HG03159 (cell line): ENCODE measurements at regions not wholly inside any gene's neighbourhood (a gene's known extent, or its start where the extent isn't known, plus 50 kb on each side); places are given as distances from the start of the nearest gene placed in this dataset.

Experiments used
- ATAC-seq: cut with Tn5 transposase; IDR thresholded peaks from one replicate; pipeline ENCODE4 v1.9.1; 2021; ENCODE audit warnings: mild to moderate bottlenecking, moderate library complexity; ENCODE audit not compliant: unreplicated experiment

DNA sequence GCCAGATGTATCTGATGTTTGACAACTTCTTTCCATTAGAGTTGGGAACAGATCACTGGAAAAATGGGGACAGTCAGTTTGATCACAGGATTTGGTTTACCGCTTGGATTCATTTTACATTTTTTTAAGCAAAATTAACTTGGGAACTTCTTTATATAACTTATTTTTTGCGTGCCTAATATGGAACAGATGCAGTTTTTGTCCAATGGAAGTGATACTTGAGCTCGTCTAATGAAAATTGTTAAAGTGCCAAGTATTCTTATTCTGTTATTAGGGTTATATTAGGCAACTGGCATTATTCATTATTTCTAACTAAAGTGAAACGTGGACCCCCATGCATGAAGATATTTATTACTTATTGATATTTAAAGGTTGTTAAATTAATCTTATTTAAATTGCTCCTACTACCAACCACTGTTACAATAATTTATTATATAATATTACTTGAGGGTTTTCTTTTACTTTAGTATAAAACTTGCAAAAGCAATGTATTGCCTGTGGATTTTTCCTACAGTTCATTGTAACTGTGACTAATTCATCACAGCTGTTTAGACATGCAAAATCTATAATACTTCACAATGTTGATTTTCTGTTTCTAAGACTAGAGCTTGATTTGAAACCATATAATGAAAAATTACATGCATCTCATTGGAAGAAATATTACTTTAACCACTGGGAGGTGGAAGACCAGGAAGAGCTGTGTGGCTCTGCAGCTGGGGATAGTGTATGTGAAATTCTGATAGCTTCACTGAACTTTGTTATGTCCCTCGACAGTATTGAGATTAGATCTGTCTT, 787.3 kb upstream of the WWC1 start:
- no peak for ATAC-seq

DNA sequence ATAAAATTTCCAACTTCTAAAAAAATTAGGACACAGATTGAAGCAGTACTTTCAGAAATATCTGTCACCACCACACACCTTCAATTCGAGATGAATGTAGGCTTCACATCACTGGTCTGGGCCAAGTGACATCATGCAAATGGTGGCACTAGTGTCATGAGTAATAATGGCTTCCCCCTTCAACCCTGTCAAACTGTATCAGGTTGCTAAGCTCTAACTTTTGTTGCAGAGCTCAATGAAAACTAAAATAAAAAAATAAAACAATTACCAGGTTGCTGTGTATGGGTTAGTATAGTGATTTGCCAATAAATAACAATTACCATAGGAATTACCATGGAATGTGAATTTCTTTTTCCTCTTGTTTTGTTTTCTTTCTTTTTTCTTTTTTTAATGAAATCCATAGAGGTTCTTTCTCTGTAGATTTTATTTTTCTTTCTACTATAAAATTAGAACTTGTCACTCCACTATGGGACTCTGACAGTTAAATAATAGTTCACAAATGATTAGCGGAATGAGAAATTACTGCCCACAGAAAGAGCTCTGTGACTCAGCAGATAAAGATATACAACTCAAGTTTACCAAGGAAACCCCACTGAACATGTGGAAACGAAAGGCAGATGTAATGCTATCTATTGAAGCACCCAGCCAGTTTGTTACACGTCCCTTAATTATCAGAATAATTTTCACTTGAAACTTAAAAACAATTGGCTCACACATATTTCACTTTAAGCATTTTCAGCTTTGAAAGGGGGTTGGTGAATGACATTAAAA, 783.8 kb upstream of the WWC1 start:
- no peak for ATAC-seq

DNA sequence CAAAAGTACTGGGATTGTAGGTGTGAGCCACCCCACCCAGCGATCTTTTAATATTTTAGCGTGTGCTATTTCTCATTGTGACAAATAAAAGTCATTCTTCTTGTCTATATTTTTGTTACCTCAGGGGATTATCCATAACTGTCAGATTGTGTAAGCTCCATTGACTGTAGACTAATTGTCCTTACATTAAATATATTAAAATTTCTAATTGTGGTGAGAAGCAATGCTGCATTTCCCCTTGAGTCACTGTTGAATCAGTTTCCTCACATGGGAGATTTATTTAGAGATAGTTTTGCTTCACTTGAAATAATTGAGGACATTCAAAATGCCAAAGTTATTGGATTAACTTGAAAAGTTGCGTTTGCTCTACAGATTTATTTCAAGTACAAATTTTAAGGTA, 782.4 kb upstream of the WWC1 start:
- ATAC-seq, result no peak

DNA sequence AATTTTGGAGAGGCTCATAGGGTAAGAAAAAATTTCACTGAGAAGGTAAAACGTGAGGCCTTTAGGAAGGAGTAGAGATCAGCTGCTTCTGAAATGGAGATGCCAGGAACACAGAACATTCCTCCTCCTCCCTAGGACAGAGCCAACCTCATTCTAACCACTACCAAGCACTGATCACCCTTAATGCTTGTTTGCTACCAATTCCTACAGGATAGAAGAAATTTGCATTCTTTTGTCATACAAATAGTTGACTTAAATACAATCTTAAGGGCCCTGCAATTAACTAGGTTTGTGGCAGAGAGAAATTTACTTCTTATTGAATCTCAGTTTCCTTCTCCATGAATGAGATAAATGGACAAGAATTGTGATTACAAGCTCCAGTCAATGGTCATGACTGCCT, 780.2 kb upstream of the WWC1 start:
- no peak for ATAC-seq

DNA sequence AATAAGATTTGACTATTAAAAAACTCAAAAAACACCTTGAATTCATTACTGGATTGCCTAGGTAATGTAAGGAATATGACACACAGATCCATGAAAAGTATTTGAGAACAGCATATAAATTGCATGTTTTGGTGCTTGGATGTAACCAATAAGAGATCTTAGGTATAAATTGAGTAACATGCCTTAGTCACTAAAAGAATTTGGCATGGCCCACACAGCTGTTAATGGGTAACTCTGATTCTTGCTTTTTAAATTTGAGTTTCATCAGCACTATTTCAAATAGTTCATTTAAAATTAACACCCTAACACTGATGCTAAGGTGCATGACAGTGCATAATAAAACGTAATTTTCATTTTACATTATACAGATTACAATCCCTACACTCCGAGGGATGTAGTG, 779.3 kb upstream of the WWC1 start:
- no peak for ATAC-seq

DNA sequence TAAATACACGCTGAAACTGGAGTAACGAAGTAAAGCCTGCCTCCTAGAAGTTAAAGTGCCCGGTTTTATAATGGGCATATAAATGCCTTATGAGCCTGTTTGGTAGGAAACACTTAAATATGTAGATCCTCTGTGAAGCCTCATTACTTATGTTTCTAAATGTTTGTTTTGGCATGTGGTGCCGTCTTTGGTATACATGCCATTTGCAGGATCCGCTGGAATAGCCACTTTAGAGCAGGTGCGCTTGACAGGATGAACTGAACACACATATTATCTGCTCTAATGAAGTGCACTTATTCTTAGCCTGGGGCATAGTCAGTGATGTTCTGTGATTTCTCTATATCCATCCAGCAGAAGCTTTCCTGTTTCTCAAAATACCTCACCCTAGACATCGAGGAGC, 778.1 kb upstream of the WWC1 start:
- ATAC-seq, result no peak

DNA sequence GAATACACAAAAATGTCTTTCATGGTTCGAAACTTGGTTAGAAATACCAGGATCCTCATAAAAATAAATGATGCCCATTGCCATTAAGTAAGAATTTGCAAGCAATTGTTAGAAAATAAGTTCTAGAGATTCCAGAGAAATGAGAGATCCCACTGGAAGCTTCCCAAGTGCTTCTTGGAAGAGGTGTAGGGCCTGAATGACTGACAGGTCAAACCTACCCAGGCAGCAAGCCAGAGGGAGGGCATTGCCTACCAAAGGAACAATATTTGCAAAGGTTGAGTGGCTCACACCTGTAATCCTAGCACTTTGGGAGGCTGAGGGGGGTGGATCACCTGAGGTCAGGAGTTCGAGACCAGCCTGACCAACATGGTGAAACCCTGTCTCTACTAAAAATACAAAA, 777.0 kb upstream of the WWC1 start:
- no peak for ATAC-seq

DNA sequence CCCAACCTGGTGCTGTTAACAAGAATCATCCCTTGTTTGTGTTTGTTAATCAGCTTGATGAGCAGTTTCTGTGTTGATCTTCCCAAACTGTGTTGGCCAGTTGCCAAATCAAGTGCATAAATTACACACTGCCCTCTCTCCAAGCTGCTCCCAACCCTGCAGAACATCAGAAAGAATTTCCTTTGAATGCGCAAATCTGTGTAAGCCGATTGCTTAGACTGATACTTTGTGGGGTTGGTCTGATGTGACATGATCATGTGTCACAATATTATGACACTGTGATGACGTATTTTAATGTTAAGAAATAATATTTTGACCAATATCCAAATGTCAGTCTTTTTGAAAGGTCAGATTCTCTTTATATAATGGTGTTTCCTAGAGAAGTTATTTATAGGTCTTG, 766.4 kb upstream of the WWC1 start:
- ATAC-seq, result no peak

DNA sequence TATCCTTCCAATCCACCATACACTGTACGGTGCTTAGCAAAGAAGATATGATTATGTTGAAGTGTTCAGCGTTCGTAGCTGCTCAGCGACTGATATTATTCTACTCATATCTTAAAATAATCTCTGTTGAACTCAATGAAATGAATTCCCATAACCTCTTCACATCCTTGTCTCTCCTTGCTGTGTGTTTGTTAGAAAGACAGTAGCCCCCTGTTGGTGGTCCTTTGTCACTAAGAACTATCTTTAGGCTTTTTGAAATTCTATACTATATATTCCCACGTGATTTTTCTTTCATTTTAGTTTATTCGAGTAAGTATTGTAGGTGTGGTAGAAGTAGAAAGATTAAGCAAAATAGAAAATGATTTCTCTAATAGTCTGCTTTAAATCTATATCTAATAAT, 762.8 kb upstream of the WWC1 start:
- no peak for ATAC-seq

DNA sequence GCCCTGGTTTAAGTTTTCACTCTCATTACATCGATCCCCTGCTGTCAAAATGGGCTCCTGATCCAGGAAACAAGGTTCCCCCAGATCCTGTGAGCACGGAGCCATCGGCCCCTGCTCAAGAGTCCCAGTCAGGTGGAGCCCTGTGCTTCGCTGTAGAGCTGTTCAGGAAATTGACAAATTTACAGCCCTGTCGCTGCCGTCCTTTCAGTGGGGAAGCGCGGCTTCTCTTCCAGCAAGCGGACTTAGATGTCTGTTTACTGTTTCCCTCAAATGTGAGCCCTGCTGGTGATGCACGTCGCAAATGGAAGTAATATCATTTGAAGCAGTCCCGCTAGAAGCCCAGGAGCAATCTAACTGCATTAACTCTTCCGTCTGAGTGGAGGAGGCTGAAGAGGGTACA, 760.9 kb upstream of the WWC1 start:
- ATAC-seq, result no peak

DNA sequence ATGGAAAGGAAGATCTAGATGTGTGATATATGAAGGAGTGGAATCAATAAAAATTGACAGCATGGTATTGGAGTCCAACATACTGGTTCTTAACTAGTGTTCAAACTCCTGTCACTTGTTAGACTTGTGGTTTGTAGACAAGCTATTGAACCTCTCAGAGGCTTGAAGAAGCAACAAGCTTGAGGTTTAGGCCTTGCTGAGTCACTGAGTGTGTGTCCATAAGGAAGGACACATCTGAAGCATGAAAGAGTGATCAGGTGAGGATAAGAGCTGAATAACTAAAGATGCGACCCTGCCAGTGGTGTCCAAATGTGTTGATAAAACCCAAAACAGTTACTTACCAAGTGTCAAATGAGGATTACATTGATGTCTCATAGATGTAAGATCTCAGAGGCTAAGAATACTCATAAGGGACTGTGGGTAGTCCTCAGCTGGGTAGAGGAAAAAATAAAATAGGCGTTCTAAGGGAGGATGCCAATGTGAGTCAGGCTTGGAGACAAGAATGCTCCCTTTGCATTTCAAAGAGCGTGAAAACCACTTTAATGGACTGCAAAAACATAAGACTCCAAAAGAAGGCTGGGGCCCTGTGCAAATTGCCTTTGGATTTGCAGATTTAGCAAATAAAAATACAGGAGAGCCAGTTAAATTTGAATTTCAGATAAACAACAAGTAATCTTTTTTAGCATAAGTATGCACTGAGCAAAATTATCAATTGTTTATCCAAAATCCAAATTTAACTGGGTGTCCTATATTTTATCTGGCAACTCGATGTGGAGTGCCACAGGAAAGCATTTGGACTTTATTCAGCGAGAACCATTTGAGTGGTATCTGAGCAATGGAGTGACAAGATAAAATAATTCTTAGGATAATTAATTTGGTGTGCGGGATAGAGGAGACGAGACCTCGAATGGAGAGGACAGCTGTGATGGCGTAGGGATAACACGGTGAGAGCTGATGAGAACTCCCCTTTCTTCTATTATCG, 757.3 kb upstream of the WWC1 start:
- no peak for ATAC-seq

DNA sequence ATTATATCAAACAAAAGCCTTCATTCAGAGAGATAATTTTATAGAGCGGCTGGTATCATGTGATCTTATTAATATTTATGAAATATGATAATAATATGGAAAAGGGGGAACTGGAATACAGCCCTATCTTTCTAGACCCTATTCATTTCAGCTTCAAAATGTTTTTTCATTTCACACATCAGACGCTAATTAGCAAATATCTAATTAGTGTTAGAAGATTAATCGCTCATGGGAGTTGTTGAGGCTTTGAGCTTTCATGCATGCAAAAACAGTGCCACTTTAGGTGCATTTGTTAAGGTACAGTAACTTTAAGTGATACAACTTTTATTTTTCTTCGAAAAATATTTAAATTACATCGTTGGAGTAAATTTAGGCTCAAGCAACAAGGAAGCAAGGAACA, 751.7 kb upstream of the WWC1 start:
- no peak for ATAC-seq

DNA sequence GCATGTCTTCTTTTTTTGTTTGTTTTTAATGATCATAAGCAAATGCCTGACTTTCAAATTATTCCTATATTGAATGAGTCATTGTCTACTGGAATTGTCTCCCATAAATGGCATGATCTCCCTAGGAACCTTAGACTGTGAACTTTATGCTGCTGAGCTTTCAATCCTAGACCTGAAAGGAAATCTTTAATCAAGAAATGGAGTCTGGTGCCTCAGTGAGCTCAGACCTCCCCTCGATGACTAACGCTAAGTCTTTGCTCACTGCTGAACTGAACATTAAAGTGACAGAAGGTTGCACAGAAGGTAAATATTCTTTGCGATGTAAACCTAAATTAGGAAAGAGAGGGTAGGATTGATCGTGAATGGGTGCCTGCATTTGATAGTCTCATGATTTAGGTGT, 745.2 kb upstream of the WWC1 start:
- no peak for ATAC-seq

DNA sequence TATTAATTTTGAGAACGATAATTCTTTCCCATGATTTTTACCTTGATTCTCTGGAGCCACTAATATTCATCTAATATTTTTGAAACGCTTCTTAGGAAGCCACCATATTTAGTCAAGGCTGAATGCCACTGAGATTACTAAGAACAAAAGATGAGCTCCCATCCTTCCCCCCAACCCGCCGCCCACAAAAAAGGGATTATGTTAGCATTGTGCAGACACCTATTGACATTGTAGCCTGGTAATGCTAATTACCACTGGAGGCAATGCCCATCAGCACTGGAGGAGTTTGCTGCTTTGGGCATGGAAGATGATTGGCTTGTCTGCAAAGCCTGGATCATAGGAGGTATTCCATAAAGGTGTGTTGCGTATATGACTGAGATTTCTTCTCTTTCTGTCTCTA, 739.1 kb upstream of the WWC1 start:
- ATAC-seq, result no peak

DNA sequence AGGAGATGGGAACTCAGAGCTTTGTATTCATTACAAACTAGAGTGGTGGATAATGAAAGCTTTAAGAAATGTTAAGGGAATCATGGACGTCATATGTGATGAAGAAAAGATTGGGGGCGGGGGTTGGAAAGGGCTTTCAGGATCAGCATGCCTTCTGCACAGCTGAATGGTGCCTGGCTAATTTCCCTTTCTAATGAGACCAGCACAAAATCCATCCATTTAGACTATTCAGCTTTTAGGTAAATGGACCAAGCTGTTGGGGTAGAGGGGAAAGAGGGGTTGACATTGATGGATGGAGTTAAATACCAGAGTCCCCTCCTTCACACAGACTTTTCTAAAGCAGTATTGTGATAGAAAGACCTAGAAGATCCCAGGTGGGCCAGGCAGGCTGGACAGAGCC, 737.9 kb upstream of the WWC1 start:
- no peak for ATAC-seq

DNA sequence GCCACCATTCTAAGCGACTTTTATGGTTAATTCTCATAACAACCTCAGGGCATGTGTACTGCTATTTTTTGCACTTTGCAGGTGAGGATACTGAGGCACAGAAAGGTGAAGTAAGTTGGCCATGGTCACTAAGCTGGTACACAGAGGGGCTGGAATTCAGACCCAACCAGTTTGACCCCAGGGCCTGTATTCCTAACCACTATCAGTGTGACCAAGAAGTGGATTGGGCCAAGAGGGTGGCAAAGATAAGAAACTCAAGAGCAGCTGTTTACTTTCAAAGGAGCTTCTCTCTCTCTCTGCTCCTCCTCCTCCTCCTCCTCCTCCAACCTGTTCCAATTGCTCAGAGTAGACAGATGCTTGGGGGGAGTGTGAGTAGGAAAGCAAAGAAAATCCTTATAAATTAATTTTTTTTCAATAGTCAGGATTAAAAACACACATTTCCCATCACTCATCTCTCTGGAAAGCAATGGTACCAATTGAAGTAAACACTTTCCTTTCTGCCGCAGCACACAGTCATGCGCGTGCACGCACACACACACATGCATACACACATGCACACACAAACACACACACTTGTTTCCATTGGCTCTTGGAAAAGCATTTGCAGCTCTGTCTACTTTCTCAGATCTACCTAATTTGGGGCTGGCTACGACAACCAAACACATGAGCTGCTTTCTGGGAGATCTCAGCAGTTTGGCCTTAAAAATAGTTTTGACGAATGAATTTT, 736.7 kb upstream of the WWC1 start:
- ATAC-seq, result no peak

DNA sequence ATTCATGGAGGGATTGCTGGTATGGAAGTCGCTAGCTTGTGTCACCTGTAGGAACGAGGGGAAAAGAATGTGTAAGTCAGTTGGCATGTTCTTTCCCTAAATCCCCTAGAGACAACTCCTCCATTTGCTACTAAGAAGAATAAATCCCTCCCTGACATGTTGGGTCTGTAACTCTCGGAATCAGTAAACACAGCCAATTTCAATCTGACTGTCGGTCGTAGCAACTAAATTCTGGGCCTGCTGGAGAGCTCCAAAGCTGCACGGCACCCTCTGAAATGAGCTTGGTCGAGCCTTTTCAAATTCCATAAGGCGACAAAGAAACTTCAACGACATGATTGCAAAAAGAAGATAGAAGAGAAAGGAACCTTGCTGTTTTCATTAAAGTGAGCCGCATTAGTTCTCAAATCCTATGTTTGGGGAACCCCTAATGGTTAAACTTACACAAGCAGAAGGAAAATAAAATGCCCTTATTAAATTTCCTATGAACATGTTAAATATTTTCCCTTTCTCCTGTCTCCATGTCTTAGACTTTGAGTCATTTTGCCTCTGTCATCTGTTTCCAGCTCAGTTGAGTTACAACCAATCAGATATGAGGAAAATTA, 735.8 kb upstream of the WWC1 start:
- ATAC-seq, result no peak

DNA sequence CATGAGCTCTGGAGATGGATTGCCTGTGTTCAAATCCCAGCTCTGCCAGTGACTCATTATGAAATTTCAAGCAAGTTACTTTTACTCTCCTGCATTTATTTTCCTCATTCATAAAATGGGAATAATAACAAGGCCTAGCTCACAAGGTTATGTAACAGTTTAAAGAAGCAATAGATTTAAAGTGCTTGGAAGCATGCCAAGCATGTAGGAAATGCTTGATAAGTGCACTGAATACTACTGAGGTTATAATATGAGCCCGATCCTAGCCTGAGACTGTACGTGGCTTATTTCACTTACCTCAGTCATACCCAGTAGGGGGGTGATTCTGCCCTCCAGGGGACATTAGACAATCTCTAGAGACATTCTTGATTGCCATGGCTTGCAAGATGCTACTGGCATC, 734.1 kb upstream of the WWC1 start:
- no peak for ATAC-seq

DNA sequence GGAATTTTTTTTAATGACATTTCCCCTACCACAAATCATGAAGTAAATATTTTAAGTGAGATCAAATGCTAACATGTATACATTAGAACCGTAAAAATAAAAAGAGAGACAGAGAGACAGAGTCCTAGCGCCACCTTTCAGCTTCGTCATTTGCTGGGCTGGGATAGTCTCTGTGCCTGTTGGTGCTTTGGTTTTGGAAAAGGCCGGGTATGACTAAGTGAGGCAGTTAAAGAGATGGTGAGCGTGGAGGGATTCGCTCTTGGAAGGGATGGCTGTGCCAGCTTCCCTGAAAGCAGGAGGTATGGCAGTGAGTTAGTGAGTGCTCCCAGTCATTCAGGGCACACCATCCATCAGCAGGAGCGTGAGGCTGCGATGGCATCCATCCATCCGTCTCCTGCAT, 729.6 kb upstream of the WWC1 start:
- ATAC-seq, result no peak

DNA sequence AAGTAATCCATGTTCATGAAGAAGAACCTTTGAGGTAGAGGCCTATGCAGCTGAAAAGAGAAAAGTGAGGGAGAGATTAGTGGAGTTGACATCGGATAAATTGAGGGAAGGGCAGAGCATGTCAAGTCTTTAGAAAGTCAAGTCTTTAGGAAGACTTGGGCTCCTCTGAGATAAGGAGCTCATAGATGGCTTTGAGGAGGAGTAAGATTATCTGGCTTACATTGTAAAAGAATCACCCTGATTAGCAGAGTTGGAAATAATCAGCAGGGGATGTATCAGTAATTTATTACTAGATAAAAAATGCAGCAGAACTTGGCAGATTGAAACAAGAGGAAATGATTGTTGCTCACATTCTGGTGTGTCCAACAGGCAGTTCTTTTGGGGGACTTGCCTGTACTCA, 727.2 kb upstream of the WWC1 start:
- ATAC-seq, result no peak
